H1 (cell line): ENCODE measurements at regions not wholly inside any gene's neighbourhood (a gene's known extent, or its start where the extent isn't known, plus 50 kb on each side); places are given as distances from the start of the nearest gene placed in this dataset.

ENCODE experiments used
- CTCF ChIA-PET: fragments of 300-600 bp; sonication (Branson Sonifier 250); formaldehyde crosslinking; loops from one replicate; lab custom pipeline; 2021; ENCODE audit not compliant: partially characterized antibody; lab: Charles Lee
- POLR2A ChIA-PET: fragments of 300-600 bp; sonication (Branson Sonifier 250); formaldehyde crosslinking; loops from one replicate; lab custom pipeline; 2021; ENCODE audit warnings: inconsistent platforms; ENCODE audit not compliant: partially characterized antibody; lab: Charles Lee
- DNase-seq, 2 experiments: peaks; one replicate each; pipeline versions ENCODE4 v3.0.0 to v3.0.0-alpha.2; 2010 to 2022; ENCODE audit warnings: low spot score in 2 of 2, low read depth in 1 of 2, mixed read lengths in 1 of 2
- FAIRE-seq: peaks from 2 replicates; lab custom pipeline; 2011; peaks lifted over from hg19 to GRCh38; lab: Jason Lieb, UNC
- H2AFZ ChIP-seq: 2 replicates; pipeline ENCODE4 v1.8.1; 2012; ENCODE audit warnings: low read length, inconsistent platforms
- H2AK5ac ChIP-seq: 2 replicates; pipeline ENCODE4 v1.6.1; 2013; ENCODE audit warnings: low read depth, low read length
- H2BK120ac ChIP-seq: replicated peaks from 2 replicates; pipeline ENCODE3; 2013; ENCODE audit warnings: low read depth, low read length, inconsistent platforms
- H2BK12ac ChIP-seq: 2 replicates; pipeline ENCODE4 v1.6.1; 2013; ENCODE audit warnings: low read depth, low read length
- H2BK15ac ChIP-seq: 2 replicates; pipeline ENCODE4 v1.6.1; 2013; ENCODE audit warnings: low read length
- H2BK20ac ChIP-seq: 2 replicates; pipeline ENCODE4 v1.6.1; 2013; ENCODE audit warnings: low read length
- H2BK5ac ChIP-seq: 2 replicates; pipeline ENCODE4 v1.6.1; 2013; ENCODE audit warnings: low read depth, low read length
- H3K14ac ChIP-seq: 2 replicates; pipeline ENCODE4 v1.6.1; 2013; ENCODE audit warnings: inconsistent platforms; ENCODE audit not compliant: insufficient read length
- H3K18ac ChIP-seq: 2 replicates; pipeline ENCODE4 v1.6.1; 2013; ENCODE audit warnings: low read length; ENCODE audit errors: extremely low read depth
- H3K23ac ChIP-seq: 2 replicates; pipeline ENCODE4 v1.6.1; 2013; ENCODE audit warnings: inconsistent platforms; ENCODE audit not compliant: insufficient read length
- H3K23me2 ChIP-seq: 2 replicates; pipeline ENCODE4 v1.6.1; 2013; ENCODE audit warnings: low read depth, low read length
- H3K27ac ChIP-seq: 2 replicates; pipeline ENCODE4 v1.6.1; 2011; ENCODE audit warnings: low read depth, low read length, inconsistent platforms
- H3K27me3 ChIP-seq, 4 experiments: replicated peaks in 1 of 4; 1 replicate in 1 of 4; 2 replicates in 3 of 4; pipeline versions ENCODE4 v1.6.1 to v1.8.1; 2011 to 2013; ENCODE audit warnings: low read length in 3 of 4, mild to moderate bottlenecking in 3 of 4, inconsistent platforms in 2 of 4, mixed read lengths in 2 of 4, moderate library complexity in 1 of 4; ENCODE audit not compliant: control insufficient read depth in 3 of 4, insufficient read depth in 3 of 4; ENCODE audit errors: extremely low read depth in 1 of 4
- H3K36me3 ChIP-seq, 4 experiments: 2 replicates each; pipeline versions ENCODE4 v1.6.1 to v1.8.1; 2011 to 2013; ENCODE audit warnings: mild to moderate bottlenecking in 4 of 4, low read length in 3 of 4, moderate library complexity in 2 of 4, control low read depth in 1 of 4, inconsistent platforms in 1 of 4; ENCODE audit not compliant: insufficient read depth in 4 of 4, control insufficient read depth in 2 of 4
- H3K4ac ChIP-seq: replicated peaks from 2 replicates; pipeline ENCODE3; 2013; ENCODE audit warnings: low read length, low read depth, mixed read lengths, inconsistent platforms; ENCODE audit not compliant: insufficient read length
- H3K4me1 ChIP-seq, 4 experiments: replicated peaks in 1 of 4; 1 replicate in 1 of 4; 2 replicates in 3 of 4; pipeline versions ENCODE4 v1.6.1 to v1.8.1; 2011 to 2013; ENCODE audit warnings: low read length in 3 of 4, inconsistent platforms in 2 of 4, mixed read lengths in 1 of 4; ENCODE audit not compliant: insufficient read depth in 4 of 4, control insufficient read depth in 3 of 4
- H3K4me2 ChIP-seq, 2 experiments: 2 replicates each; pipeline versions ENCODE4 v1.6.1 to v1.8.1; 2011 to 2013; ENCODE audit warnings: low read depth in 2 of 2, low read length in 2 of 2, control low read depth in 1 of 2, inconsistent platforms in 1 of 2, mild to moderate bottlenecking in 1 of 2; ENCODE audit not compliant: insufficient read depth in 1 of 2
- H3K4me3 ChIP-seq, 4 experiments: fragments of 200-600, 300-600 bp in 1 of 4; sonication (generic), shearing (Covaris generic), sonication (Bioruptor Twin) in 1 of 4; 2 replicates each; pipeline versions ENCODE4 v1.5.1 to v1.8.1; 2011 to 2016; ENCODE audit warnings: low read length in 4 of 4, low read depth in 3 of 4, control low read depth in 2 of 4, inconsistent platforms in 2 of 4, mild to moderate bottlenecking in 2 of 4, mixed read lengths in 1 of 4, moderate library complexity in 1 of 4; ENCODE audit not compliant: insufficient read depth in 2 of 4; ENCODE audit errors: extremely low read depth in 1 of 4
- H3K56ac ChIP-seq: replicated peaks from 2 replicates; pipeline ENCODE3; 2013; ENCODE audit warnings: low read depth, mild to moderate bottlenecking, mixed read lengths, low read length, inconsistent platforms; ENCODE audit not compliant: insufficient read length
- H3K79me1 ChIP-seq: 2 replicates; pipeline ENCODE4 v1.6.1; 2013; ENCODE audit warnings: low read depth, low read length, control low read depth
- H3K79me2 ChIP-seq, 2 experiments: 2 replicates each; pipeline versions ENCODE4 v1.6.1 to v1.8.1; 2012 to 2013; ENCODE audit warnings: low read length in 2 of 2, mild to moderate bottlenecking in 2 of 2, inconsistent platforms in 1 of 2; ENCODE audit not compliant: insufficient read depth in 2 of 2, control insufficient read depth in 1 of 2
- H3K9ac ChIP-seq, 4 experiments: replicated peaks in 1 of 4; 1 replicate in 1 of 4; 2 replicates in 3 of 4; pipeline versions ENCODE4 v1.6.1 to v1.8.1; 2011 to 2013; ENCODE audit warnings: low read depth in 3 of 4, low read length in 3 of 4, control low read depth in 2 of 4, mild to moderate bottlenecking in 2 of 4, moderate library complexity in 2 of 4, inconsistent platforms in 1 of 4; ENCODE audit errors: extremely low read depth in 1 of 4
- H3K9me3 ChIP-seq, 2 experiments: 2 replicates each; pipeline versions ENCODE4 v1.6.1 to v1.8.1; 2012 to 2013; ENCODE audit warnings: mild to moderate bottlenecking in 2 of 2, moderate library complexity in 2 of 2, control low read depth in 1 of 2, inconsistent platforms in 1 of 2, low read depth in 1 of 2, low read length in 1 of 2, mixed read lengths in 1 of 2; ENCODE audit not compliant: insufficient read depth in 2 of 2
- H4K20me1 ChIP-seq, 2 experiments: replicated peaks in 1 of 2; 2 replicates each; pipeline versions ENCODE3 to v1.8.1; 2011 to 2013; ENCODE audit warnings: inconsistent platforms in 2 of 2, low read length in 2 of 2, mild to moderate bottlenecking in 1 of 2; ENCODE audit not compliant: insufficient read depth in 2 of 2, control insufficient read depth in 1 of 2
- H4K5ac ChIP-seq: 2 replicates; pipeline ENCODE4 v1.6.1; 2013; ENCODE audit warnings: low read length, low read depth, mixed read lengths, inconsistent platforms; ENCODE audit not compliant: insufficient read length
- H4K8ac ChIP-seq: 2 replicates; pipeline ENCODE4 v1.8.0; 2013; ENCODE audit warnings: mild to moderate bottlenecking, moderate library complexity, low read length, inconsistent platforms; ENCODE audit not compliant: insufficient read depth; ENCODE audit errors: extremely low read depth
- H4K91ac ChIP-seq: replicated peaks from 2 replicates; pipeline ENCODE3; 2013; ENCODE audit warnings: low read length, mixed read lengths, inconsistent platforms; ENCODE audit not compliant: insufficient read length
- ASH2L ChIP-seq: fragments of 200-600, 300-600 bp; sonication (generic); IDR thresholded peaks from one replicate; pipeline ENCODE4 v1.7.1; 2017; ENCODE audit warnings: low read length
- BCL11A ChIP-seq, 2 experiments: IDR thresholded peaks; one replicate each; pipeline ENCODE4 v1.6.1; 2011; ENCODE audit warnings: low read depth in 2 of 2, low read length in 2 of 2, mild to moderate bottlenecking in 2 of 2
- CHD1 ChIP-seq: IDR thresholded peaks from 2 replicates; pipeline ENCODE4 v1.6.1; 2012; ENCODE audit warnings: low read depth, low read length, improper control_type of control experiment
- CREB1 ChIP-seq: IDR thresholded peaks from 2 replicates; pipeline ENCODE4 v1.6.1; 2012; ENCODE audit warnings: inconsistent platforms
- CTBP2 ChIP-seq: IDR thresholded peaks from 2 replicates; pipeline ENCODE4 v1.7.0; 2011; ENCODE audit warnings: borderline replicate concordance, mild to moderate bottlenecking, moderate library complexity, mixed read lengths, low read length; ENCODE audit not compliant: insufficient read depth, insufficient read length
- EP300 ChIP-seq, 2 experiments: IDR thresholded peaks; 1 replicate in 1 of 2; 2 replicates in 1 of 2; pipeline ENCODE4 v1.6.1; 2011 to 2012; ENCODE audit warnings: low read depth in 2 of 2, low read length in 2 of 2, mild to moderate bottlenecking in 2 of 2, borderline replicate concordance in 1 of 2, inconsistent platforms in 1 of 2, moderate library complexity in 1 of 2
- FOSL1 ChIP-seq: IDR thresholded peaks from 2 replicates; pipeline ENCODE4 v1.6.1; 2011; ENCODE audit warnings: mild to moderate bottlenecking, low read depth, low read length, moderate library complexity; ENCODE audit not compliant: insufficient read depth
- GTF2F1 ChIP-seq: IDR thresholded peaks from 2 replicates; pipeline ENCODE4 v1.6.1; 2012; ENCODE audit warnings: low read depth, low read length, improper control_type of control experiment, borderline replicate concordance
- KDM1A ChIP-seq: fragments of 200-600, 300-600 bp; sonication (generic); IDR thresholded peaks from 2 replicates; pipeline ENCODE4 v1.7.1; 2016; ENCODE audit warnings: mild to moderate bottlenecking, low read length, borderline replicate concordance
- MAFK ChIP-seq: IDR thresholded peaks from 2 replicates; pipeline ENCODE4 v1.6.1; 2012; ENCODE audit warnings: low read depth, mild to moderate bottlenecking, improper control_type of control experiment, low read length
- MAX ChIP-seq: IDR thresholded peaks from 2 replicates; pipeline ENCODE4 v1.6.1; 2012; ENCODE audit warnings: inconsistent platforms
- RXRA ChIP-seq: IDR thresholded peaks from 2 replicates; pipeline ENCODE4 v1.6.1; 2011; ENCODE audit warnings: low read depth, mild to moderate bottlenecking, low read length, moderate library complexity; ENCODE audit not compliant: insufficient read depth
- SIX5 ChIP-seq: IDR thresholded peaks from 2 replicates; pipeline ENCODE4 v1.6.1; 2011; ENCODE audit warnings: mild to moderate bottlenecking, low read depth, low read length
- TAF7 ChIP-seq: optimal IDR thresholded peaks from 2 replicates; pipeline ENCODE3; 2011; ENCODE audit warnings: low read depth, mild to moderate bottlenecking, inconsistent platforms, low read length, moderate library complexity, borderline replicate concordance
- WGBS, 2 experiments: shearing (Covaris generic) in 1 of 2; methylation state at CpG; one replicate each; pipeline versions ENCODE4 v1.1.6 to v1.1.7; 2013 to 2015; ENCODE audit warnings: low lambda C conversion rate in 2 of 2, mixed read lengths in 2 of 2, inconsistent platforms in 1 of 2, low coverage in 1 of 2, missing lambda C conversion rate in 1 of 2; ENCODE audit not compliant: insufficient replicate concordance in 2 of 2, insufficient coverage in 1 of 2, insufficient read length in 1 of 2; ENCODE audit errors: extremely low coverage in 1 of 2, missing lambda C conversion rate in 1 of 2; 5-methylcytosine and 5-hydroxymethylcytosine counted together

GRCh38 chr18:70459251-70459650 lies 170.4 kb downstream of the SOCS6 start:
- FAIRE-seq (no peak), DNase-seq (no peak)
- no peaks in the 10 kb centered on the region for H4K20me1 ChIP-seq
- 0 out of 7 replicates have a peak, but pooled peaks cover 0 to 4% (median 0%) of the 10 kb centered on the region in 4 experiments for H3K4me1 ChIP-seq
- no peak overlapping the region for H3K56ac ChIP-seq
- no peak overlapping the region for H2BK120ac ChIP-seq
- no peak overlapping the region for H2BK12ac ChIP-seq
- H4K5ac ChIP-seq: no peak overlapping the region
- TF ChIP-seq TAF7: no peak
- TF ChIP-seq CREB1: no peak
- no peak for TF ChIP-seq BCL11A (IDR thresholded peaks at IDR 0.05; ENCODE audit: low read depth in 2 of 2, low read length in 2 of 2)
- no peak for TF ChIP-seq MAX
- TF ChIP-seq CHD1: no peak
- TF ChIP-seq GTF2F1: no peak
- no peak for TF ChIP-seq SIX5
- TF ChIP-seq EP300 (IDR thresholded peaks at IDR 0.05; ENCODE audit: borderline replicate concordance in 1 of 2, low read depth in 2 of 2, low read length in 2 of 2): no peak
- no peak for TF ChIP-seq MAFK
- no peak for TF ChIP-seq KDM1A
- TF ChIP-seq CTBP2: no peak
- TF ChIP-seq RXRA: no peak
- TF ChIP-seq FOSL1: no peak
- TF ChIP-seq ASH2L: no peak
- H3K36me3 ChIP-seq: no peaks in the 10 kb centered on the region
- H2BK20ac ChIP-seq: no peak overlapping the region
- H4K91ac ChIP-seq: no peak overlapping the region
- no peaks in the 10 kb centered on the region for H3K23me2 ChIP-seq
- no peak overlapping the region for H3K4me2 ChIP-seq
- H3K9ac ChIP-seq: no peak overlapping the region
- H3K79me1 ChIP-seq: no peaks in the 10 kb centered on the region
- no peaks in the 10 kb centered on the region for H3K27me3 ChIP-seq
- H2BK15ac ChIP-seq: no peak overlapping the region
- POLR2A ChIA-PET: no interaction called here
- H2BK5ac ChIP-seq: no peak overlapping the region
- H3K14ac ChIP-seq: no peak overlapping the region
- H3K27ac ChIP-seq: no peak overlapping the region
- H3K4ac ChIP-seq: no peak overlapping the region
- no peak overlapping the region for H3K23ac ChIP-seq
- no peaks in the 10 kb centered on the region for H3K79me2 ChIP-seq
- H2AK5ac ChIP-seq: no peak overlapping the region
- 87% methylated on average over 4 of the region's 4 CpGs; no CpG with 5 or more reads in 1 of the 2 experiments for WGBS, 2 experiments
- H3K4me3 ChIP-seq: no peak overlapping the region
- H2AFZ ChIP-seq: no peak overlapping the region
- no peaks in the 10 kb centered on the region for H3K9me3 ChIP-seq
- CTCF ChIA-PET: interaction anchor here (0.6 to 1.4 kb wide), 3 partner anchors 9 to 54 kb away, joined by 3 to 8 read pairs (median 5); no protein-coding TSS in a partner anchor
- no peak overlapping the region for H3K18ac ChIP-seq
- H4K8ac ChIP-seq: no peak overlapping the region
